ENCODE measurements at regions not wholly inside any gene's neighbourhood (a gene's known extent, or its start where the extent isn't known, plus 50 kb on each side); places are given as distances from the start of the nearest gene placed in this dataset.

DNA sequence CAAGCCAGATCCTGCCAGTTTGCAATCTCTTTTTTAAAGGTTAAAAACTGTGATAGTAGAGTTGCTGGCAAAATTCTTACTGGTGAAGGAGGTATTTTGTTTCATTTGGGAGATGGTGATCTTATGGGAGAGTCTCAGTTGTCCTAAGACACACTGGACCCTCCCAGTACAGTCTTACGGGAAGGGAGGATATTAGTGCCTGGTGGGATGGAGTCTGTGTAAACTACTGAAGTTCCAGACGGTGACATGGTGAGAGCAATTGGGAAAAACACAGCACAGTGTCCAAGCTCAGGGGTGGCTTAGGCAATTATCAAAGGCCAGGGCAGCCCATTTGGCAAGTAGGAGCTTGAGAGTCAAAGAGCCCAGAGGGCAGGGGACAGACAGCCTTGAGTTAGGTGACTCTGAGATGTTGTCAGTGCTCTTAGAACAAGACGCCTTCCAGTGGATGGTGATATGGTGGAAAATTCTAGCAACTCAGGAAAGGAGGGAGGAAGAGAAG, 143.7 kb upstream of the CCDC68 start:
- TF ChIP-seq CTCF (IDR thresholded peaks at IDR 0.05): no peak
- no peak for TF ChIP-seq POLR2AphosphoS5 (IDR thresholded peaks at IDR 0.05)
- TF ChIP-seq EP300 (IDR thresholded peaks at IDR 0.05): no peak
- TF ChIP-seq POLR2A (IDR thresholded peaks at IDR 0.05): no peak
